OCI-LY3 (cell line): ENCODE measurements at regions not wholly inside any gene's neighbourhood (a gene's known extent, or its start where the extent isn't known, plus 50 kb on each side); places are given as distances from the start of the nearest gene placed in this dataset.

Experiments used
- EZH2phosphoT487 ChIP-seq: fragments of 200-600 bp; shearing (Covaris generic); IDR thresholded peaks from 2 replicates; pipeline ENCODE4 v1.6.1; 2018; ENCODE audit warnings: antibody characterized with exemption, mixed run types, low read depth
- TF ChIP-seq, protein P1 (sequence below): fragments of 200-600, 300-600 bp; sonication (generic); IDR thresholded peaks from 2 replicates; pipeline ENCODE4 v1.5.1; 2014; ENCODE audit warnings: antibody characterized with exemption, low read length, low read depth

- no peak for TF ChIP-seq EZH2phosphoT487
- TF ChIP-seq, protein P1, sequence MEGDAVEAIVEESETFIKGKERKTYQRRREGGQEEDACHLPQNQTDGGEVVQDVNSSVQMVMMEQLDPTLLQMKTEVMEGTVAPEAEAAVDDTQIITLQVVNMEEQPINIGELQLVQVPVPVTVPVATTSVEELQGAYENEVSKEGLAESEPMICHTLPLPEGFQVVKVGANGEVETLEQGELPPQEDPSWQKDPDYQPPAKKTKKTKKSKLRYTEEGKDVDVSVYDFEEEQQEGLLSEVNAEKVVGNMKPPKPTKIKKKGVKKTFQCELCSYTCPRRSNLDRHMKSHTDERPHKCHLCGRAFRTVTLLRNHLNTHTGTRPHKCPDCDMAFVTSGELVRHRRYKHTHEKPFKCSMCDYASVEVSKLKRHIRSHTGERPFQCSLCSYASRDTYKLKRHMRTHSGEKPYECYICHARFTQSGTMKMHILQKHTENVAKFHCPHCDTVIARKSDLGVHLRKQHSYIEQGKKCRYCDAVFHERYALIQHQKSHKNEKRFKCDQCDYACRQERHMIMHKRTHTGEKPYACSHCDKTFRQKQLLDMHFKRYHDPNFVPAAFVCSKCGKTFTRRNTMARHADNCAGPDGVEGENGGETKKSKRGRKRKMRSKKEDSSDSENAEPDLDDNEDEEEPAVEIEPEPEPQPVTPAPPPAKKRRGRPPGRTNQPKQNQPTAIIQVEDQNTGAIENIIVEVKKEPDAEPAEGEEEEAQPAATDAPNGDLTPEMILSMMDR = no peak
Observed at GRCh38 chr3:124213641-124214040, 221.7 kb upstream of the ROPN1 start.
